ENCODE measurements at regions not wholly inside any gene's neighbourhood (a gene's known extent, or its start where the extent isn't known, plus 50 kb on each side); places are given as distances from the start of the nearest gene placed in this dataset.
A peak's percentile ranks its signal among the peaks of the same experiment; 100 is the strongest.

- no peak for DNase-seq
- intact Hi-C loops (cut with DNase I): loop anchor here (10.0 kb wide), 1 partner anchor 368 kb away; no protein-coding TSS in a partner anchor
- peak in 1 of 2 donors; percentile 16 for ATAC-seq
Measured at GRCh38 chr2:30336978-30337841, 105.9 kb downstream of the LBH start.

DNA sequence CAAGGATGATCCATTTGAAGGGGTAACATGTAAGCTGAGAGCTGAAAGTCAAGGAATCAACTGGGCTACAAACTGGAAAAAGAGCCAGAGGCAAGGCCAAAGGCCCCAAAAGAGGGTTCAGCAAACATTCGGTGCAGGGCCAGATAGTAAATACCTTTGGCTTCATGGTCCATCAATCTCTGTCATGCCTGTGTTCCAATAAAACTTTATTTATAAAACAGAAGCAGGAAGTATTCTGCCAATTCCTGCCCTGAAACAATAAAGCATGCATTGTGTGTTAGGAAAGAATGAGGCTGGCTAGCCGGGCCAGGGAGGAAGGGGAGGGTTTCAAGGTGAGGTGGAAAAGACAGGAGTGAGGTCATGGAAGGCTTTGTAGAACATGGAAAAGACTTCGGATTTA is 107.1 kb downstream of the LBH start:
- no peak for DNase-seq
- no peak for ATAC-seq
- intact Hi-C loops (cut with DNase I): loop anchor here (10.0 kb wide), 1 partner anchor 366 kb away; no protein-coding TSS in a partner anchor

DNA sequence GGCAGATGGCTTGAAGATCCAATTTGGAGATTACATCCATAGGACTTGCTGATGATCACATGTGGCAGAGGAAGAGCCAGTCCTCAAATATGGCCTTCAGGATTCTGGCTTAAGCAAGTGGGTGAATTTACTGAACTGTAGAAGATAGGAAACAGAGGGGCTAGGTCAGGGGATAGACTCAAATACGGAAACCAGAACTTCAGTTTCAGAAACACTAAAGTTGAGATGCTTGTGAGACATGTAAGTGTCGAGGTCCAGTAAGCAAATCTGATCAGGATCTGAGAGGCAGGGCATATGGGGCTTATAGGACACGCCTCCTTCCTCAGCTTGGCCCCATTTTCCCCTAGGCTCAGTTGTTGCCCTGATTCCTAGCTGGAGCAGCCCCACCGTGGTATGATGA is 107.7 kb downstream of the LBH start:
- ATAC-seq (no peak), DNase-seq (no peak)
- intact Hi-C loops (cut with DNase I): loop anchor here (10.0 kb wide), 1 partner anchor 366 kb away; no protein-coding TSS in a partner anchor

- ATAC-seq (no peak), DNase-seq (no peak)
- intact Hi-C loops (cut with DNase I): loop anchor here in 1 of 2 donors (10.0 kb wide), 1 partner anchor 107 kb away; the partner anchor contains the start of gene LBH
Measured at GRCh38 chr2:30341500-30342267, 105.4 kb upstream of the LCLAT1 start.

GRCh38 chr2:30346471-30347169 is 100.4 kb upstream of the LCLAT1 start:
- ATAC-seq: peak; percentile 92 to 98
- peak; percentile 75 for DNase-seq
- intact Hi-C loops (cut with DNase I): loop anchor here in 1 of 2 donors (10.0 kb wide), 1 partner anchor 112 kb away; the partner anchor contains the start of gene LBH

- intact Hi-C loops (cut with DNase I): loop anchor here in 1 of 2 donors (10.0 kb wide), 1 partner anchor 114 kb away; the partner anchor contains the start of gene LBH
- no peak for ATAC-seq
- DNase-seq: no peak
Measured at GRCh38 chr2:30348825-30349224, 98.2 kb upstream of the LCLAT1 start.

DNA sequence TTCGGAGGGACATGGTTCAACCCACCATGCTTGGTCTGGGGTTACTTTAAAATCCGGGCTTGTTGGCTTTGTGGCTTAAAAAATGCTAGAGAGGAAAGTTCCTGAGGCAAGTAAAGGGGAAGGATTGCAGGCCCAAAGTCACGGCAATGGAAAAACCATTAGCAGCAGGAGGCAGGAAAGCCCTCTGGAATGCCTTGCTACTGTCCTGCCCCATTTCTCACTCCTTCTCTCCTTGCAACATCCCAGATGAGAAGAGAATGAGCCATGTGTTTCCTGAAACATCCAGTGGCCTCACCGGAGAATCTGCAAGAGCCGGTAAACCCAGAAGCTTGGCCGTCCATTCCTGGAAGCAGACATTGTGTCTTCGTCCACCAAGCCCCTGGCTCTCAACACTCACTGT is 97.4 kb upstream of the LCLAT1 start:
- ATAC-seq (no peak), DNase-seq (no peak)
- intact Hi-C loops (cut with DNase I): loop anchor here in 1 of 2 donors (10.0 kb wide), 1 partner anchor 115 kb away; the partner anchor contains the start of gene LBH

DNA sequence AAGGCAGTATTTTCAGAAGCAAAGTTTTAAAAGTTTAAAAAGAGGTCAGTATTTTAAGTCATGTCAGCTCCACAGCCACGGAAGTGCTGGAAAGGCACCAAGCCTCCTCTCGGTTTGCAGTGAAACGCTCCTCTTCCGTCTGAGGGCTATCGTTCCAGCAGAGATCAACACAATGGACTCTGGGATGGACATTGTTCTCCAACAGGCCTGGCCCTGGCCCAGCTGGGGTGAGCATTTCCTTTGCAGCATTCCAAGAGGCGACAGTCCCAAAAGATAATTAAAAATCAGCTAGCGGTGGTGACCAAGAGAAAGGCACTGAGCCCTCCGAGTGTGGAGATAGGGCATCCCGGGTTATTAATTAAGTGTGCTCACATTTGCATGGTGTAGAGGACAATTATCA is 95.9 kb upstream of the LCLAT1 start:
- intact Hi-C loops (cut with DNase I): no loop called here
- ATAC-seq (peak; percentile 50 to 62), DNase-seq (peak; percentile 70)

GRCh38 chr2:30351949-30352348 is 95.1 kb upstream of the LCLAT1 start:
- DNase-seq (no peak), ATAC-seq (peak in 1 of 2 donors; percentile 16)
- intact Hi-C loops (cut with DNase I): no loop called here

DNA sequence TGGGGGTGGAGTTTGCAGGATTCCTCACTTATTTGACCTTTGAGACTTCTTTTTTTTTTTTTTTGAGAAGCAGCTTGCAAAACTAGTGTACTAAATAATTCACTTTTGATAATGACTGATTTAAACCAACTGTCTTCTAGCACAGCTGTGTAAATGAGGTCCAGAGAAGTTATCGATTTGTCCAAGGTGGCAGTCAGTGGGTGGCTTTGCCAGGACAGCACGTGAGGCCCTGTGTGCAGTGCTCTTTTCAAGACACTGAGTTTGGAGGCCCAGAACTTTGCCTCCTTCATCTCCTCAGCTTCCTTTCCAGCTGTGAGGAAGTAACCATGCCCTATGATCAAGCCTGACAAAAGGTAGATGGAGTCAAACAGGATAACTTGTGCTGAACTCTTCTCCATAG is 92.9 kb upstream of the LCLAT1 start:
- DNase-seq (no peak), ATAC-seq (no peak)
- intact Hi-C loops (cut with DNase I): no loop called here

- no peak for ATAC-seq
- intact Hi-C loops (cut with DNase I): no loop called here
- no peak for DNase-seq
Measured at GRCh38 chr2:30354621-30355020, 92.4 kb upstream of the LCLAT1 start.

DNA sequence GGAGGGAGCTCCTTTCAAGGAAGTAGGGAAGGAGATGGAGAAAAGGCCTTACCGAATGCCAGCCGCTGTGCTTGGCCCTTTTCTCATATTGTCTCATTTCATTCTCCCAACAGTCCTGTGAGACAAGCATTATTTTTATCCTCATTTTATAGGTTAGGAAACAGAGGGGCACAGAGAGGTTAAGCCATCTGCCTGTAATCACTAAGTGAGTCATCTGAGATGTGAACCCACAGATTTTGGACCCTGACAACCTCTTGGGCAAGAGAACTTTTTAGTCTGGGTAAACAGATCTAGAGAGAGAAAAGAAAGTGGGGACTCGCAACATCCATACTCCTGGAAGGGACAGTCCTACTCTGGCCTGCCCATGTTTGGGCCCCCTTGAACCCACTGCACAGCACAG is 91.7 kb upstream of the LCLAT1 start:
- intact Hi-C loops (cut with DNase I): no loop called here
- ATAC-seq (no peak), DNase-seq (no peak)

DNA sequence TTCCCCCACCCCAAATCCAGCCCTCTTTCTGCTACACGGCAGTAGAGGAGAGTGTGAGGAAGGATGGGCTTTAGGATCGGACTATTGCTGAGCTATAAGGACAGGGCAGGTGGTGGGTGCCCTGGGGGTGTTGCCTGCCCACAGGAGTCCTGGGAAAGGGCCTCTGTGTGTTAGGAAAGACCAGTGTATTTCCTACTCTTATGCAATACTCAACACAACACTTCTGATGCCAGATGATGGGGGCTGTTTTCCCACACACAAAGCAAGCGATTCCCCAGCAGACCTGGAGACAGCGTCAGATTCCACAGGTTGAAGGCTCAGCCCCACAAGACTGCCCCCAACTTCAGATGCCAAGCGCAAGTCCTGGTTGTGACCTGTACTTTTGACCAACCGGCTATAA is 91.0 kb upstream of the LCLAT1 start:
- ATAC-seq (no peak), DNase-seq (no peak)
- intact Hi-C loops (cut with DNase I): no loop called here

GRCh38 chr2:30356776-30357175 is 90.3 kb upstream of the LCLAT1 start:
- no peak for ATAC-seq
- DNase-seq: no peak
- intact Hi-C loops (cut with DNase I): no loop called here

DNA sequence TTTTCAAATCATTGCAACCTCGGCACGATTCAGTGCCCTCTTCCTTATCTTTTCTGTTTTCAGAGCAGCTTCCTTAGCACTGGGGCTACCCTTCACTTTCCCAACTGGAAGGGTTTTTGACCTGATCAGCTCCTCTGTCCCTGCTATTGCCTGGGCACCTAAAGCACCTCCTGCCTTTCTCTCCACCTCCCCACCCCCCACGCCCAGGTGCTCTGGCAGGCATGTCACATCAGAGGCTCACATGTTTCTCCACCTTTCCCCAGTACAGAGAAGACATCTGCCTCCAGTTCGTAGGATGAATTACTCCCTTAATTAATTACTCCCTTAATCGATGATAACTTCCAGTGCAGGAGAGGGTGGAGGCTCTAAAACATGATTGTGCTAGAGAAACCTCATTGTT is 88.7 kb upstream of the LCLAT1 start:
- ATAC-seq (no peak), DNase-seq (no peak)
- intact Hi-C loops (cut with DNase I): no loop called here

DNA sequence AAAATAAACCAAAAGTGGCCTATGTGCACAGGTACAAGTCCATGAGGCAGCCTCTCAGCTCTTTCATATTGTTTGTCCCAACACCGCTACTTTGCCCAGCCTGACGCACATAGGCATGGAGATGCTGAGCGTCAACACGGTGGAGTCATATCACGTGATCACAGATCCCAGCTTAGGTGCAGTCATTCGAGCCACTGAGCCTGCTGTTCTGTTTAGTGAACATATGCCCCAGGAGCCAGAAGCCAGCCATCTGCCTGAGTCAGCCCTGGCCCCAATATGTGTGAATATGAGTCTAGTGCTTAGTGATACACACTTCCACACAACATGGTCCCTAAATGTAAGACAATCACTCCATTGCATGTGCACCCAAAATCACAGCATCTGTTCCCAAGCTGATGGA is 88.2 kb upstream of the LCLAT1 start:
- intact Hi-C loops (cut with DNase I): no loop called here
- DNase-seq: no peak
- no peak for ATAC-seq

DNA sequence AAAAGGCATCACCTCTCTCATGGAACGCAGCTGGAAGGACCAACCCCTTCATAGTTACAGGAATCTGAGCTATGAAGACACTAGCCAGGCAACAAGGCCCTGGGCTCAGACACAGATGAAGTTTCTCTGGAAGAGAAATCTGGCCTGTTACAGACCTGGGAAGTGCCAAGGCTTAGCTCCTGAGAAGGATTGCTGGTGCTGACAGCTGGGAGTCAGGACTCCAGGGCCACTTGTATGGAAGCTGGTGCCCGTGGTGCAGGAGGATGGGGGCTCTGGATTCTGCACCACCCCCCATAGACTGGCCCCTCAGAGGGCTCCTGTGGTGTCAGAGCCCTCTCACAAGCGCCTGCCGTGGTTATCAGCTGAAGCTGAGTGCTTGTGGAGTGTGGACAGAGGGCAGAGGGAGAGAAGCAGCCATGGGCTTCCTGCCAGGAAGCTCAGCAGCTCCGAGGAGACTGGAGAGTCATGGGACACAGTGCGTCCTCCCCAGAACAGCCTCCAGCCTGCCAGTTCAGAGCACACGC is 87.3 kb upstream of the LCLAT1 start:
- DNase-seq: peak; percentile 82
- ATAC-seq: peak; percentile 94 to 97
- intact Hi-C loops (cut with DNase I): loop anchor here in 1 of 2 donors (5.0 to 10.0 kb wide), 2 partner anchors 48 to 85 kb away; partner anchors contain the start of gene LCLAT1

GRCh38 chr2:30361751-30362394 is 85.2 kb upstream of the LCLAT1 start:
- DNase-seq (no peak), ATAC-seq (no peak)
- intact Hi-C loops (cut with DNase I): loop anchor here in 1 of 2 donors (5.0 to 10.0 kb wide), 2 partner anchors 45 to 83 kb away; partner anchors contain the start of gene LCLAT1

All from left cardiac atrium (tissue), 4 donors.